Body of pancreas (tissue), 4 donors: ENCODE measurements at regions not wholly inside any gene's neighbourhood (a gene's known extent, or its start where the extent isn't known, plus 50 kb on each side); places are given as distances from the start of the nearest gene placed in this dataset.
A peak's percentile ranks its signal among the peaks of the same experiment; 100 is the strongest.
"Not testable (repeated sequence)": the region's sequence is repeated elsewhere in the genome, so short reads cannot be mapped to it uniquely, and the experiment has no call there.

ENCODE experiments used
- ATAC-seq: fragments of 150-250 bp; one replicate; pipeline ENCODE4 v1.9.1; 2016
- DNase-seq, 4 donors: peaks; one replicate each; pipeline ENCODE4 v3.0.0-alpha.2; 2019
- H3K27ac ChIP-seq, 4 donors: fragments of 200-600 bp; sonication (generic); 1 replicate in 3 of 4; 2 replicates in 1 of 4; pipeline versions ENCODE4 v1.5.1 to v1.6.1; 2016 to 2019; ENCODE audit warnings: mild to moderate bottlenecking in 1 of 4, mixed read lengths in 1 of 4, moderate library complexity in 1 of 4
- H3K27me3 ChIP-seq, 2 donors: fragments of 200-600 bp; sonication (generic); one replicate each; pipeline ENCODE4 v1.6.0; 2016; ENCODE audit warnings: mild to moderate bottlenecking in 1 of 2
- H3K36me3 ChIP-seq, 2 donors: fragments of 200-600 bp; sonication (generic); replicated peaks in 1 of 2; 2 replicates each; pipeline ENCODE4 v1.5.1; 2016; ENCODE audit warnings: low read depth in 2 of 2; ENCODE audit not compliant: insufficient read depth in 1 of 2
- H3K4me1 ChIP-seq: fragments of 200-600 bp; sonication (generic); one replicate; pipeline ENCODE4 v1.6.0; 2016
- H3K4me3 ChIP-seq, 2 donors: fragments of 200-600 bp; sonication (generic); 1 replicate in 1 of 2; 2 replicates in 1 of 2; pipeline ENCODE4 v1.5.1; 2016 to 2019
- H3K9me3 ChIP-seq, 3 donors: fragments of 200-600 bp; sonication (generic); 1 replicate in 2 of 3; 2 replicates in 1 of 3; pipeline ENCODE4 v1.5.1; 2016
- POLR2A ChIP-seq, 3 donors: fragments of 450-650 bp; IDR thresholded peaks; one replicate each; pipeline ENCODE4 v1.6.1; 2016; ENCODE audit warnings: antibody characterized with exemption in 3 of 3, mild to moderate bottlenecking in 2 of 3
- WGBS, 2 donors: methylation state at CpG; one replicate each; pipeline ENCODE4 v1.1.5; 2017; 5-methylcytosine and 5-hydroxymethylcytosine counted together
- intact Hi-C: fragments of 100-400 bp; cut with DNase I; formaldehyde crosslinking; loops from one replicate; pipeline ENCODE4 v1.15.1; 2023
- TF ChIP-seq, protein P1 (sequence below), 7 experiments: fragments of 450-650 bp in 4 of 7; fragments of 200-600 bp in 3 of 7; sonication (generic) in 3 of 7; IDR thresholded peaks; one replicate each; pipeline ENCODE4 v1.5.1; 2016 to 2019; ENCODE audit warnings: antibody characterized with exemption in 7 of 7

DNA sequence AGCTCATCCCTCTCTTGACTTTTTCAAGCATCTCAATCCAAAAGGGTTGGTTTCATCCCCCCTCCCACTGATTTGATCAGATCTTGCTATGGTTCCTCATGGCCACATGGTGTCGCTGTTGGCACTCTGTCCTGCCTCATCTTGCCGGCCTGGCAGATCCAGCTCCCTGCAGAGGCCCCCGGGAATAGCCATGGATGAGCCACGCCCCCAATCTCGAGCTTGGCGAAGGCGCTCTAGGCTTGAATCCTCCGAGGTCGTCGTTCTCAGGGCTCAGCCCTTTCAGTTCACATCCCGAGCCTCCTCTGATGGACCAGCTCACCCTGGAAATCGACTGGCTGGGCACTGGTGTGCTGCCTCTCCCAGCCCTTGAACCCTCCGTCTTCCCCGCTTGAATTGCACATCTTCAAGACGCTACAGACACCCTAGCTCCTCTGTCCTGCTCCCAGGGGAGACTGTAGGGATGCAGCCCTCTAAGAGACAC is 628.7 kb downstream of the TYW1 start:
- intact Hi-C loops, result no loop called here
- Histone ChIP-seq H3K27ac (no peak overlapping the region), H3K4me1 (peaks cover 4% of the 10 kb centered on the region), H3K4me3 (no peak overlapping the region), H3K36me3 (no peaks in the 10 kb centered on the region), H3K27me3 (no peaks in the 10 kb centered on the region), H3K9me3 (no peaks in the 10 kb centered on the region)
- 10 to 24% methylated on average over 7 to 15 of the region's 15 CpGs for WGBS, 2 donors
- ATAC-seq, result peak; percentile 53
- TF ChIP-seq, protein P1, sequence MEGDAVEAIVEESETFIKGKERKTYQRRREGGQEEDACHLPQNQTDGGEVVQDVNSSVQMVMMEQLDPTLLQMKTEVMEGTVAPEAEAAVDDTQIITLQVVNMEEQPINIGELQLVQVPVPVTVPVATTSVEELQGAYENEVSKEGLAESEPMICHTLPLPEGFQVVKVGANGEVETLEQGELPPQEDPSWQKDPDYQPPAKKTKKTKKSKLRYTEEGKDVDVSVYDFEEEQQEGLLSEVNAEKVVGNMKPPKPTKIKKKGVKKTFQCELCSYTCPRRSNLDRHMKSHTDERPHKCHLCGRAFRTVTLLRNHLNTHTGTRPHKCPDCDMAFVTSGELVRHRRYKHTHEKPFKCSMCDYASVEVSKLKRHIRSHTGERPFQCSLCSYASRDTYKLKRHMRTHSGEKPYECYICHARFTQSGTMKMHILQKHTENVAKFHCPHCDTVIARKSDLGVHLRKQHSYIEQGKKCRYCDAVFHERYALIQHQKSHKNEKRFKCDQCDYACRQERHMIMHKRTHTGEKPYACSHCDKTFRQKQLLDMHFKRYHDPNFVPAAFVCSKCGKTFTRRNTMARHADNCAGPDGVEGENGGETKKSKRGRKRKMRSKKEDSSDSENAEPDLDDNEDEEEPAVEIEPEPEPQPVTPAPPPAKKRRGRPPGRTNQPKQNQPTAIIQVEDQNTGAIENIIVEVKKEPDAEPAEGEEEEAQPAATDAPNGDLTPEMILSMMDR (IDR thresholded peaks at IDR 0.05), result peak; percentile 69 to 79 (median 72)
- no peak for TF ChIP-seq POLR2A (IDR thresholded peaks at IDR 0.05)
- DNase-seq, result peak; percentile 66 to 70 (median 68)

- no peak for ATAC-seq
- Histone ChIP-seq H3K9me3 (no peaks in the 10 kb centered on the region), H3K4me3 (no peak overlapping the region), H3K4me1 (no peaks in the 10 kb centered on the region), H3K27ac (no peak overlapping the region), H3K36me3 (no peaks in the 10 kb centered on the region), H3K27me3 (no peaks in the 10 kb centered on the region)
- DNase-seq, result peak in 1 of 4 donors; percentile 13
- intact Hi-C loops, result no loop called here
- TF ChIP-seq, protein P1 (IDR thresholded peaks at IDR 0.05), result no peak
- no peak for TF ChIP-seq POLR2A (IDR thresholded peaks at IDR 0.05)
- WGBS, 2 donors, result 17 to 19% methylated on average over 4 to 15 of the region's 15 CpGs
Observed at GRCh38 chr7:67631476-67631875, 634.8 kb downstream of the TYW1 start.

- no peak overlapping the region for H3K4me3 ChIP-seq
- DNase-seq, result no peak
- 80% methylated on average over 2 of the region's 2 CpGs for WGBS, 2 donors
Observed at GRCh38 chr7:67635271-67635670, 638.6 kb downstream of the TYW1 start.

GRCh38 chr7:67636348-67637022 is 639.9 kb downstream of the TYW1 start:
- Histone ChIP-seq H3K9me3 (no peaks in the 10 kb centered on the region), H3K4me3 (no peak overlapping the region), H3K36me3 (no peaks in the 10 kb centered on the region), H3K27ac (no peak overlapping the region), H3K27me3 (no peaks in the 10 kb centered on the region), H3K4me1 (no peaks in the 10 kb centered on the region)
- DNase-seq (no peak), ATAC-seq (no peak)
- no peak for TF ChIP-seq POLR2A (IDR thresholded peaks at IDR 0.05)
- TF ChIP-seq, protein P1 (IDR thresholded peaks at IDR 0.05), result no peak
- WGBS, 2 donors, result 52 to 60% methylated on average over 6 of the region's 6 CpGs
- intact Hi-C loops, result no loop called here

More at GRCh38 chr7:67635271-67635670, 638.6 kb downstream of the TYW1 start:
- intact Hi-C loops, result no loop called here
- ATAC-seq, result no peak
- Histone ChIP-seq H3K4me1 (no peaks in the 10 kb centered on the region), H3K36me3 (no peaks in the 10 kb centered on the region), H3K27ac (no peak overlapping the region), H3K27me3 (no peaks in the 10 kb centered on the region), H3K9me3 (no peaks in the 10 kb centered on the region)
- TF ChIP-seq POLR2A (IDR thresholded peaks at IDR 0.05), result no peak
- TF ChIP-seq, protein P1 (IDR thresholded peaks at IDR 0.05), result no peak

DNA sequence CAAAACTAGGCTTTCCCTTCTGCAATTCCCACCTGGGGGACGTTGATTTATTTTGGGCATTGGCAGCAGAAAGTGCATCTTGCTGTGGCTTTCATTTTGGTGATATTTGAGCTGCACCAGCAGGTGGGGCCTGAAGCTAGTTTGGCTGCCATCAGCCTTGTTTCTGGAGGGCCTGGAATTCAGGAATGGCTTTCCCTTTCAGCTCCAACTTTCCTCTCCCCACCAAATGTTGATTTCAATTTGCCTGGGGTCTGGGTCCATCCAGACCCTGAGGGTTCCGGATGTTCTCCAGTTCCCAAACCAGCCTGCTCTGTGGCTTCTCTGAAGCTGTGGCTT is 640.4 kb downstream of the TYW1 start:
- DNase-seq (peak in 1 of 4 donors; percentile 8), ATAC-seq (no peak)
- Histone ChIP-seq H3K27me3 (no peaks in the 10 kb centered on the region), H3K9me3 (no peaks in the 10 kb centered on the region), H3K4me1 (no peaks in the 10 kb centered on the region), H3K4me3 (no peak overlapping the region), H3K36me3 (no peaks in the 10 kb centered on the region), H3K27ac (no peak overlapping the region)
- intact Hi-C loops, result no loop called here
- 29 to 49% methylated on average over 2 of the region's 2 CpGs for WGBS, 2 donors
- TF ChIP-seq, protein P1 (IDR thresholded peaks at IDR 0.05), result peak in 4 of 7 experiments; percentile 21 to 28 (median 24)
- TF ChIP-seq POLR2A (IDR thresholded peaks at IDR 0.05), result no peak

DNA sequence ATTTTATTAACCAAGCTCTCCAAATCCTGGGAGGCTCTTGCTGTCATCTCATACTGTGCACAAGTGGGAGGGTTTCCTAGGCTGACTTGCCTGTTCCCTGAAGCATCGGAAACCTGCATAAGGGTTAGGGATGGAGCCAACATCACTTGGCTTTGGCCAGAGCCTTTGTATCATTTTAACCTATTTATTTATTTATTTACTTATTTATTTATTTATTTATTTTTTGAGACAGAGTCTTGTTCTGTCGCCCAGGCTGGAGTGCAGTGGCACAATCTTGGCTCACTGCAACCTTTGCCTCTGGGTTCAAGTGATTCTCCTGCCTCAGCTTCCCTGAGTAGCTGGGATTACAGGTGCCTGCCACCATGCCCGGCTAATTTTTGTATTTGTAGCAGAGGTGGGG is 645.9 kb downstream of the TYW1 start:
- ATAC-seq, H3K27ac ChIP-seq, H3K9me3 ChIP-seq, H3K36me3 ChIP-seq, H3K27me3 ChIP-seq, DNase-seq, H3K4me1 ChIP-seq, intact Hi-C loops, H3K4me3 ChIP-seq: not testable (repeated sequence)
- 80 to 84% methylated on average over 3 of the region's 3 CpGs for WGBS, 2 donors
